ENCODE measurements at regions not wholly inside any gene's neighbourhood (a gene's known extent, or its start where the extent isn't known, plus 50 kb on each side); places are given as distances from the start of the nearest gene placed in this dataset.

GRCh38 chr13:97133955-97134354 is 88.2 kb upstream of the MBNL2 start:
- no peak for TF ChIP-seq CREB5 (CRISPR knock-in tag; IDR thresholded peaks at IDR 0.05; ENCODE audit: low read depth)
- TF ChIP-seq ESRRG (CRISPR knock-in tag; IDR thresholded peaks at IDR 0.05), result no peak
- no peak for TF ChIP-seq GLIS3 (CRISPR knock-in tag; IDR thresholded peaks at IDR 0.05)

All from SK-N-SH treated with all-trans-retinoic acid at 6 μM for 48 hours (cell line).